Spleen (tissue), 11 donors: ENCODE measurements at regions not wholly inside any gene's neighbourhood (a gene's known extent, or its start where the extent isn't known, plus 50 kb on each side); places are given as distances from the start of the nearest gene placed in this dataset.

Experiments used
- DNase-seq: peaks from one replicate; pipeline ENCODE4 v3.0.0-alpha.2; 2020
- H3K27ac ChIP-seq, 8 donors: fragments of 200-600 bp; sonication (generic) in 7 of 8; 1 replicate in 4 of 8; 2 replicates in 4 of 8; pipeline versions ENCODE4 v1.5.0 to v1.8.0; 2016 to 2021; ENCODE audit warnings: inconsistent platforms in 4 of 8, mild to moderate bottlenecking in 4 of 8, moderate library complexity in 1 of 8
- H3K27me3 ChIP-seq, 7 donors: fragments of 200-600 bp; sonication (generic) in 6 of 7; replicated peaks in 1 of 7; 1 replicate in 4 of 7; 2 replicates in 3 of 7; pipeline versions ENCODE4 v1.5.0 to v1.8.0; 2016 to 2021; ENCODE audit warnings: inconsistent platforms in 3 of 7, mild to moderate bottlenecking in 1 of 7
- H3K36me3 ChIP-seq, 6 donors: fragments of 200-600 bp; sonication (generic) in 5 of 6; 1 replicate in 4 of 6; 2 replicates in 2 of 6; pipeline versions ENCODE4 v1.5.0 to v1.8.0; 2016 to 2021; ENCODE audit warnings: inconsistent platforms in 2 of 6
- H3K4me1 ChIP-seq, 6 donors: fragments of 200-600 bp; sonication (generic) in 5 of 6; 1 replicate in 3 of 6; 2 replicates in 3 of 6; pipeline versions ENCODE4 v1.5.0 to v1.8.0; 2016 to 2021; ENCODE audit warnings: inconsistent platforms in 3 of 6
- H3K4me3 ChIP-seq, 8 donors: fragments of 200-600 bp; sonication (generic) in 7 of 8; 1 replicate in 4 of 8; 2 replicates in 4 of 8; pipeline versions ENCODE4 v1.5.0 to v1.8.0; 2016 to 2021; ENCODE audit warnings: inconsistent platforms in 4 of 8, mild to moderate bottlenecking in 4 of 8, moderate library complexity in 2 of 8
- H3K9me3 ChIP-seq, 8 donors: fragments of 200-600 bp; sonication (generic) in 7 of 8; 1 replicate in 4 of 8; 2 replicates in 4 of 8; pipeline versions ENCODE4 v1.5.0 to v1.8.0; 2016 to 2021; ENCODE audit warnings: inconsistent platforms in 4 of 8
- POLR2A ChIP-seq, 3 donors: fragments of 450-650 bp; IDR thresholded peaks; one replicate each; pipeline ENCODE4 v1.5.1; 2017; ENCODE audit warnings: antibody characterized with exemption in 3 of 3, mild to moderate bottlenecking in 1 of 3
- POLR2AphosphoS5 ChIP-seq, 3 donors: sonication (generic); formaldehyde crosslinking; IDR thresholded peaks; one replicate each; pipeline ENCODE4 v1.5.1; 2017; ENCODE audit warnings: antibody characterized with exemption in 3 of 3
- WGBS, 5 donors: extraction: QIAGEN DNeasy Blood & Tissue Kit in 3 of 5; methylation state at CpG; one replicate each; pipeline versions ENCODE4 v1.1.5 to v1.1.7; 2013 to 2018; 5-methylcytosine and 5-hydroxymethylcytosine counted together
- intact Hi-C: fragments of 100-400 bp; cut with DNase I; formaldehyde crosslinking; loops from one replicate; pipeline ENCODE4 v1.15.0; 2023; ENCODE audit warnings: low total_unique reads
- TF ChIP-seq, protein P1 (sequence below), 11 experiments: fragments of 200-600 bp in 7 of 11; fragments of 450-650 bp in 4 of 11; sonication (generic) in 4 of 11; IDR thresholded peaks in 8 of 11; conservative IDR thresholded peaks in 3 of 11; 1 replicate in 7 of 11; 2 replicates in 4 of 11; pipeline versions ENCODE4 v1.4.0 to v1.8.0; 2016 to 2021; ENCODE audit warnings: antibody characterized with exemption in 11 of 11, inconsistent platforms in 4 of 11, mild to moderate bottlenecking in 1 of 11
- donor health status: healthy with polysubstance abuse.
- donor health status: DM: no; HTN: no; CAD: no; lungs with moderate emphysema.
- donor health status: DM: no; HTN: no; CAD: no.
- donor health status: Bipolar disorder and iron deficiency.
- donor health status: healthy.
- donor health status: DM: no; HTN: no; CAD: no.
- donor health status: DM: yes; HTN: yes; CAD: no.

DNA sequence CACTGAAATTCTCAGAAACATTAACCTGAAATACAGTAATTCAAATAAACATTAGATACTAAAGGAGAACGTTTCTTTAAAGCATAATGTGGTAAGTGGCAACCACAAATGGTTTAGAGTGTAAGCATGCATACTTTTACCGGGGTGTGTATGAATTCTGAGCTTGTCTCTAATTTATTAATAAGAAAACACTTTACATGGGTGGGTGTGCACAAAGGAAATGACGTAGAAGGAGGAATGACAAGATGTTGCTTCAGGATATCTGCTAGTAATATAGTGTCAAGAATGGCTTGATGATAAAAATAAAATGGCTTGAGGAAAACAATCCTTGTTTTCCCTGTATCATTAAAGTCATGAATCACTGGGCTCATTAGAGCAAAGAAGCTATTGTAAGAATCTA is 92.5 kb downstream of the ARL4A start:
- no peaks in the 10 kb centered on the region for H3K4me1 ChIP-seq
- no peak overlapping the region for H3K4me3 ChIP-seq
- no peaks in the 10 kb centered on the region for H3K27me3 ChIP-seq
- no peak overlapping the region for H3K27ac ChIP-seq
- DNase-seq = no peak
- TF ChIP-seq POLR2A (IDR thresholded peaks at IDR 0.05) = no peak
- no peak for TF ChIP-seq POLR2AphosphoS5 (IDR thresholded peaks at IDR 0.05)
- TF ChIP-seq, protein P1, sequence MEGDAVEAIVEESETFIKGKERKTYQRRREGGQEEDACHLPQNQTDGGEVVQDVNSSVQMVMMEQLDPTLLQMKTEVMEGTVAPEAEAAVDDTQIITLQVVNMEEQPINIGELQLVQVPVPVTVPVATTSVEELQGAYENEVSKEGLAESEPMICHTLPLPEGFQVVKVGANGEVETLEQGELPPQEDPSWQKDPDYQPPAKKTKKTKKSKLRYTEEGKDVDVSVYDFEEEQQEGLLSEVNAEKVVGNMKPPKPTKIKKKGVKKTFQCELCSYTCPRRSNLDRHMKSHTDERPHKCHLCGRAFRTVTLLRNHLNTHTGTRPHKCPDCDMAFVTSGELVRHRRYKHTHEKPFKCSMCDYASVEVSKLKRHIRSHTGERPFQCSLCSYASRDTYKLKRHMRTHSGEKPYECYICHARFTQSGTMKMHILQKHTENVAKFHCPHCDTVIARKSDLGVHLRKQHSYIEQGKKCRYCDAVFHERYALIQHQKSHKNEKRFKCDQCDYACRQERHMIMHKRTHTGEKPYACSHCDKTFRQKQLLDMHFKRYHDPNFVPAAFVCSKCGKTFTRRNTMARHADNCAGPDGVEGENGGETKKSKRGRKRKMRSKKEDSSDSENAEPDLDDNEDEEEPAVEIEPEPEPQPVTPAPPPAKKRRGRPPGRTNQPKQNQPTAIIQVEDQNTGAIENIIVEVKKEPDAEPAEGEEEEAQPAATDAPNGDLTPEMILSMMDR (IDR thresholded peaks at IDR 0.05 in 8 of 11, conservative IDR thresholded peaks at IDR 0.05 in 3 of 11) = no peak
- WGBS, 5 donors = 64 to 86% (median 76%) methylated on average over 3 of the region's 3 CpGs
- intact Hi-C loops = no loop called here
- peaks cover 0 to 2% (median 0%) of the 10 kb centered on the region in 8 donors for H3K9me3 ChIP-seq
- H3K36me3 ChIP-seq = no peaks in the 10 kb centered on the region

DNA sequence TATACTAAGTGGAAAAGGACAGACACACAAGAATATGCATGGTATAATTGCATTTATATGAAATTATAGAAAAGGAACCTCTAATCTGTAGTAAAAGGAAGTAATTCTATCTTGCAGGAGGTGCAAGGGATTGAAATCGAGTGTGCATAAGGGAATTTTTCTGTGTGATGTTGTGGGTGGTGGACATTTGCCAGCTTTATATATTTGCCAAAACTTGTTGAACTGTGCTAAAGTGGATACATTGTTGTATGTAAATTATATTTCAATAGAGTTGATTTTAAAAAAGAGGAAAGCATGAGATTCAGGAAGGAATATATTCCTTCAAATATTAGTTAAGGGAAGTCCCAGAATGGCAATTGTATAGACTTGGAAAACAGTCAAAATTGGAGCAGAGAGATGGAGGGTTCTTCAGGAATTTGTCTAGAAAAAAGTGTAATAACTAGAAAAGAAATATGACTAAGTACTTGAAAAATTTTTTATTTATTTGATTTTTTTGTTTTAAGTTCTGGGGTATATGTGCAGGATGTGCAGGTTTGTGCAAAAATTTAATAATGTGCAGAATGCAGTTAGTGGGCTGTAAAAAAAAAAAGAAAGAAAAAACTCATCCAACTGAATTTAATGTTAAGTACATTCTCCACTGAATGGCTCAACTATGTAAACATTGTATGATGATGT is 96.1 kb downstream of the ARL4A start:
- Histone ChIP-seq H3K27ac (no peak overlapping the region), H3K27me3 (no peaks in the 10 kb centered on the region), H3K9me3 (peaks cover 0 to 2% (median 0%) of the 10 kb centered on the region in 8 donors), H3K4me1 (no peaks in the 10 kb centered on the region), H3K4me3 (no peak overlapping the region), H3K36me3 (no peaks in the 10 kb centered on the region)
- intact Hi-C loops = no loop called here
- WGBS, 5 donors = 45 to 58% (median 50%) methylated on average over 1 of the region's 1 CpG
- no peak for TF ChIP-seq POLR2AphosphoS5 (IDR thresholded peaks at IDR 0.05)
- no peak for TF ChIP-seq POLR2A (IDR thresholded peaks at IDR 0.05)
- TF ChIP-seq, protein P1 (IDR thresholded peaks at IDR 0.05 in 8 of 11, conservative IDR thresholded peaks at IDR 0.05 in 3 of 11) = no peak
- no peak for DNase-seq

DNA sequence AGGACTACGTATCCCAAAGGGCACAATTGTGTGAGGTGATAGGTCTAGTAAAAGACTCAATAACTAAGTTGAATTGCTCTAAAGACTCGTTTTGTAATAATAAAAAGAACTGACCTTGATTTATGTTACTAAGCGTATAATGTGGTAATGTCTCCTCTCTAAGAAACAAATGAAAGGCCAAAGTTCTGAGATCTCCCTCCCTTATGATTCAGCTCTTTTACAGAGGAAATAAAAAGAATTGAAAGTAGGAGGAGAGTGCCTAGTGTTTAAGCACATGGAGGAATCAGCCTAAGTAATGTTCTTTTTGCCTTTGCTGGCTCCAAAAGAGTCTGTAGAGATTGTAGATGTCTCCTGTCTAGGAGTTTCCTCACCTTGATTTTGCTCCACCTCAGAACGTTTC is 98.0 kb downstream of the ARL4A start:
- WGBS, 5 donors = 73 to 93% (median 83%) methylated on average over 4 of the region's 4 CpGs
- Histone ChIP-seq H3K36me3 (no peaks in the 10 kb centered on the region), H3K4me1 (no peaks in the 10 kb centered on the region), H3K4me3 (no peak overlapping the region), H3K9me3 (peaks cover 0 to 2% (median 0%) of the 10 kb centered on the region in 8 donors), H3K27ac (no peak overlapping the region), H3K27me3 (no peaks in the 10 kb centered on the region)
- intact Hi-C loops = no loop called here
- TF ChIP-seq POLR2AphosphoS5 (IDR thresholded peaks at IDR 0.05) (no peak), POLR2A (IDR thresholded peaks at IDR 0.05) (no peak)
- TF ChIP-seq, protein P1 (IDR thresholded peaks at IDR 0.05 in 8 of 11, conservative IDR thresholded peaks at IDR 0.05 in 3 of 11) = no peak
- DNase-seq = no peak

DNA sequence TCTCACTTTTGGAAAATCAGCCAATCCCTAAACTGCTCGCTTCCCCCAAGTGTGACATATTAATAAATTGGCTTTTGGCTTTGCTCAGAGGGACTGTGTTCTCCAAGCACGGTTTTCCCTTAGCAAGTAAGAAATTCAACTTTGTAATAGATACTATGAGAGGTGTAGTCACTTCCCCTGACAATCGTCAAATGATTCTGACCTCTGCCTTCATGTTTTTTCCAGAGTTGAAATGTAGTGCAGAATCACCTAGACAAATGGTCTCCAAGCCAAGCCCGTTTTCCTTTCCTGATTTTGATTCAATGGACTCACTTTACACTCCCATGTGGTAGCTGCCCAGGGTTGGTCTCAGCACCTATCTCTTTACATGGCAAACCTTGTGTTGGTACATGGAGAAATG is 99.1 kb downstream of the ARL4A start:
- intact Hi-C loops = no loop called here
- Histone ChIP-seq H3K4me3 (no peak overlapping the region), H3K27ac (no peak overlapping the region), H3K27me3 (no peaks in the 10 kb centered on the region), H3K9me3 (peaks cover 0 to 2% (median 0%) of the 10 kb centered on the region in 8 donors), H3K36me3 (no peaks in the 10 kb centered on the region), H3K4me1 (no peaks in the 10 kb centered on the region)
- 69 to 84% (median 75%) methylated on average over 4 of the region's 4 CpGs for WGBS, 5 donors
- no peak for DNase-seq
- TF ChIP-seq POLR2A (IDR thresholded peaks at IDR 0.05) = no peak
